ENCODE measurements at regions not wholly inside any gene's neighbourhood (a gene's known extent, or its start where the extent isn't known, plus 50 kb on each side); places are given as distances from the start of the nearest gene placed in this dataset.

- H3K27me3 ChIP-seq (ENCODE audit: control insufficient read depth, insufficient read depth, low read length): no peaks in the 10 kb centered on the region
- H3K4me1 ChIP-seq (ENCODE audit: control insufficient read depth in 2 of 3, insufficient read depth in 2 of 3, low read depth in 1 of 3, low read length in 3 of 3): peaks cover 0 to 5% (median 5%) of the 10 kb centered on the region in 3 donors
- no peaks in the 10 kb centered on the region for H3K36me3 ChIP-seq (ENCODE audit: control insufficient read depth in 2 of 3, insufficient read depth in 3 of 3, low read length in 3 of 3)
- FAIRE-seq (peak; percentile 19), DNase-seq (peak in 1 of 5 donors; percentile 60)
- intact Hi-C loops (cut with DNase I): no loop called here
- H3K9me3 ChIP-seq (ENCODE audit: control insufficient read depth in 2 of 3, insufficient read depth in 1 of 3, low read length in 3 of 3): no peaks in the 10 kb centered on the region
- peak overlapping the region in 1 of 2 donors; percentile 12 for H3K27ac ChIP-seq (ENCODE audit: low read depth in 2 of 2, low read length in 2 of 2)
- no peak for TF ChIP-seq CTCF (IDR thresholded peaks at IDR 0.05; ENCODE audit: borderline replicate concordance, extremely low read depth, insufficient read depth)
- H3K9ac ChIP-seq (ENCODE audit: low read length in 3 of 3): no peak overlapping the region
- no peak overlapping the region for H3K4me3 ChIP-seq (ENCODE audit: low read length in 3 of 3)
These were observed 455.8 kb downstream of the PCNX1 start for GRCh38 chr14:71362920-71363584.

GRCh38 chr14:71363946-71364925, 457.0 kb downstream of the PCNX1 start:
- Histone ChIP-seq H3K27me3 (ENCODE audit: control insufficient read depth, insufficient read depth, low read length) (no peaks in the 10 kb centered on the region), H3K36me3 (ENCODE audit: control insufficient read depth in 2 of 3, insufficient read depth in 3 of 3, low read length in 3 of 3) (no peaks in the 10 kb centered on the region), H3K4me3 (ENCODE audit: low read length in 3 of 3) (no peak overlapping the region), H3K4me1 (ENCODE audit: control insufficient read depth in 2 of 3, insufficient read depth in 2 of 3, low read depth in 1 of 3, low read length in 3 of 3) (peaks cover 0 to 5% (median 5%) of the 10 kb centered on the region in 3 donors), H3K9ac (ENCODE audit: low read length in 3 of 3) (no peak overlapping the region), H3K27ac (ENCODE audit: low read depth in 2 of 2, low read length in 2 of 2) (no peak overlapping the region), H3K9me3 (ENCODE audit: control insufficient read depth in 2 of 3, insufficient read depth in 1 of 3, low read length in 3 of 3) (no peaks in the 10 kb centered on the region)
- intact Hi-C loops (cut with DNase I): no loop called here
- FAIRE-seq (no peak), DNase-seq (peak in 1 of 5 donors; percentile 44)
- no peak for TF ChIP-seq CTCF (IDR thresholded peaks at IDR 0.05; ENCODE audit: borderline replicate concordance, extremely low read depth, insufficient read depth)

GRCh38 chr14:71365361-71365760, 458.1 kb downstream of the PCNX1 start:
- Histone ChIP-seq H3K4me1 (ENCODE audit: control insufficient read depth in 2 of 3, insufficient read depth in 2 of 3, low read depth in 1 of 3, low read length in 3 of 3) (peaks cover 0 to 5% (median 5%) of the 10 kb centered on the region in 3 donors), H3K27ac (ENCODE audit: low read depth in 2 of 2, low read length in 2 of 2) (no peak overlapping the region), H3K27me3 (ENCODE audit: control insufficient read depth, insufficient read depth, low read length) (no peaks in the 10 kb centered on the region), H3K36me3 (ENCODE audit: control insufficient read depth in 2 of 3, insufficient read depth in 3 of 3, low read length in 3 of 3) (no peaks in the 10 kb centered on the region), H3K9me3 (ENCODE audit: control insufficient read depth in 2 of 3, insufficient read depth in 1 of 3, low read length in 3 of 3) (no peaks in the 10 kb centered on the region), H3K4me3 (ENCODE audit: low read length in 3 of 3) (no peak overlapping the region), H3K9ac (ENCODE audit: low read length in 3 of 3) (no peak overlapping the region)
- TF ChIP-seq CTCF (IDR thresholded peaks at IDR 0.05; ENCODE audit: borderline replicate concordance, extremely low read depth, insufficient read depth): no peak
- intact Hi-C loops (cut with DNase I): no loop called here
- FAIRE-seq (no peak), DNase-seq (peak in 1 of 5 donors; percentile 12)

Measured in kidney (tissue), 13 donors.